ENCODE measurements at regions not wholly inside any gene's neighbourhood (a gene's known extent, or its start where the extent isn't known, plus 50 kb on each side); places are given as distances from the start of the nearest gene placed in this dataset.

GRCh38 chr3:17985658-17986347 is 243.4 kb upstream of the TBC1D5 start:
- H3K27me3 Mint-ChIP-seq (ENCODE audit: low read depth): peaks cover 11% of the 10 kb centered on the region
- ATAC-seq (replicated peaks in 1 of 2): no peak
- no peak overlapping the region for H3K27ac Mint-ChIP-seq
- no peaks in the 10 kb centered on the region for H3K36me3 Mint-ChIP-seq (ENCODE audit: insufficient read depth in 2 of 2)
- no peak overlapping the region for H3K4me3 Mint-ChIP-seq
- no peak for DNase-seq
- H3K9me3 Mint-ChIP-seq: no peaks in the 10 kb centered on the region
- H3K4me1 Mint-ChIP-seq (ENCODE audit: low read depth): no peaks in the 10 kb centered on the region

GRCh38 chr3:17983106-17983505 is 240.7 kb upstream of the TBC1D5 start:
- Mint-ChIP-seq H3K9me3 (no peaks in the 10 kb centered on the region), H3K4me3 (no peak overlapping the region), H3K27me3 (ENCODE audit: low read depth) (peaks cover 20% of the 10 kb centered on the region), H3K4me1 (ENCODE audit: low read depth) (no peaks in the 10 kb centered on the region), H3K27ac (no peak overlapping the region), H3K36me3 (ENCODE audit: insufficient read depth in 2 of 2) (no peaks in the 10 kb centered on the region)
- no peak for DNase-seq
- ATAC-seq (replicated peaks in 1 of 2): no peak

GRCh38 chr3:17982211-17982880 is 239.9 kb upstream of the TBC1D5 start:
- ATAC-seq (replicated peaks in 1 of 2) (no peak), DNase-seq (no peak)
- Mint-ChIP-seq H3K4me3 (no peak overlapping the region), H3K4me1 (ENCODE audit: low read depth) (no peaks in the 10 kb centered on the region), H3K9me3 (no peaks in the 10 kb centered on the region), H3K27ac (no peak overlapping the region), H3K27me3 (ENCODE audit: low read depth) (peaks cover 20% of the 10 kb centered on the region), H3K36me3 (ENCODE audit: insufficient read depth in 2 of 2) (no peaks in the 10 kb centered on the region)

- Mint-ChIP-seq H3K27ac (no peak overlapping the region), H3K4me3 (no peak overlapping the region), H3K9me3 (no peaks in the 10 kb centered on the region), H3K36me3 (ENCODE audit: insufficient read depth in 2 of 2) (no peaks in the 10 kb centered on the region), H3K27me3 (ENCODE audit: low read depth) (peaks cover 20% of the 10 kb centered on the region), H3K4me1 (ENCODE audit: low read depth) (no peaks in the 10 kb centered on the region)
- ATAC-seq (replicated peaks in 1 of 2): no peak
- no peak for DNase-seq
These were observed 238.4 kb upstream of the TBC1D5 start for GRCh38 chr3:17980863-17981262.

- H3K4me1 Mint-ChIP-seq (ENCODE audit: low read depth): no peaks in the 10 kb centered on the region
- H3K36me3 Mint-ChIP-seq (ENCODE audit: insufficient read depth in 2 of 2): no peaks in the 10 kb centered on the region
- peaks cover 20% of the 10 kb centered on the region for H3K27me3 Mint-ChIP-seq (ENCODE audit: low read depth)
- DNase-seq: no peak
- H3K27ac Mint-ChIP-seq: no peak overlapping the region
- no peak overlapping the region for H3K4me3 Mint-ChIP-seq
- ATAC-seq (replicated peaks in 1 of 2): no peak
- H3K9me3 Mint-ChIP-seq: no peaks in the 10 kb centered on the region
These were observed 237.5 kb upstream of the TBC1D5 start for GRCh38 chr3:17979911-17980310.

GRCh38 chr3:17979252-17979651 is 236.8 kb upstream of the TBC1D5 start:
- Mint-ChIP-seq H3K36me3 (ENCODE audit: insufficient read depth in 2 of 2) (no peaks in the 10 kb centered on the region), H3K4me1 (ENCODE audit: low read depth) (no peaks in the 10 kb centered on the region), H3K27ac (no peak overlapping the region), H3K9me3 (no peaks in the 10 kb centered on the region), H3K27me3 (ENCODE audit: low read depth) (peaks cover 20% of the 10 kb centered on the region), H3K4me3 (no peak overlapping the region)
- ATAC-seq (replicated peaks in 1 of 2) (no peak), DNase-seq (no peak)

GRCh38 chr3:17974206-17974841 is 231.9 kb upstream of the TBC1D5 start:
- Mint-ChIP-seq H3K4me1 (ENCODE audit: low read depth) (no peaks in the 10 kb centered on the region), H3K4me3 (no peak overlapping the region), H3K27ac (no peak overlapping the region), H3K9me3 (no peaks in the 10 kb centered on the region), H3K27me3 (ENCODE audit: low read depth) (no peaks in the 10 kb centered on the region), H3K36me3 (ENCODE audit: insufficient read depth in 2 of 2) (no peaks in the 10 kb centered on the region)
- ATAC-seq (replicated peaks in 1 of 2) (no peak), DNase-seq (no peak)

- no peaks in the 10 kb centered on the region for H3K9me3 Mint-ChIP-seq
- no peaks in the 10 kb centered on the region for H3K27me3 Mint-ChIP-seq (ENCODE audit: low read depth)
- ATAC-seq (replicated peaks in 1 of 2): no peak
- H3K27ac Mint-ChIP-seq: no peak overlapping the region
- no peaks in the 10 kb centered on the region for H3K4me1 Mint-ChIP-seq (ENCODE audit: low read depth)
- no peaks in the 10 kb centered on the region for H3K36me3 Mint-ChIP-seq (ENCODE audit: insufficient read depth in 2 of 2)
- H3K4me3 Mint-ChIP-seq: no peak overlapping the region
- DNase-seq: no peak
These were observed 230.8 kb upstream of the TBC1D5 start for GRCh38 chr3:17972959-17973906.

- DNase-seq: no peak
- H3K9me3 Mint-ChIP-seq: no peaks in the 10 kb centered on the region
- no peak for ATAC-seq (replicated peaks in 1 of 2)
- no peak overlapping the region for H3K4me3 Mint-ChIP-seq
- no peaks in the 10 kb centered on the region for H3K4me1 Mint-ChIP-seq (ENCODE audit: low read depth)
- H3K36me3 Mint-ChIP-seq (ENCODE audit: insufficient read depth in 2 of 2): no peaks in the 10 kb centered on the region
- no peak overlapping the region for H3K27ac Mint-ChIP-seq
- no peaks in the 10 kb centered on the region for H3K27me3 Mint-ChIP-seq (ENCODE audit: low read depth)
These were observed 230.0 kb upstream of the TBC1D5 start for GRCh38 chr3:17972476-17972875.

- no peaks in the 10 kb centered on the region for H3K36me3 Mint-ChIP-seq (ENCODE audit: insufficient read depth in 2 of 2)
These were observed 229.6 kb upstream of the TBC1D5 start for GRCh38 chr3:17972030-17972429.

GRCh38 chr3:17969985-17970568 is 227.6 kb upstream of the TBC1D5 start:
- no peaks in the 10 kb centered on the region for H3K4me1 Mint-ChIP-seq (ENCODE audit: low read depth)
- no peaks in the 10 kb centered on the region for H3K36me3 Mint-ChIP-seq (ENCODE audit: insufficient read depth in 2 of 2)
- no peak overlapping the region for H3K27ac Mint-ChIP-seq
- no peak for DNase-seq
- no peak overlapping the region for H3K4me3 Mint-ChIP-seq
- no peak for ATAC-seq (replicated peaks in 1 of 2)
- H3K27me3 Mint-ChIP-seq (ENCODE audit: low read depth): no peaks in the 10 kb centered on the region
- no peaks in the 10 kb centered on the region for H3K9me3 Mint-ChIP-seq

More at GRCh38 chr3:17972030-17972429, 229.6 kb upstream of the TBC1D5 start:
- no peak for ATAC-seq (replicated peaks in 1 of 2)
- Mint-ChIP-seq H3K4me3 (no peak overlapping the region), H3K4me1 (ENCODE audit: low read depth) (no peaks in the 10 kb centered on the region), H3K9me3 (no peaks in the 10 kb centered on the region), H3K27ac (no peak overlapping the region), H3K27me3 (ENCODE audit: low read depth) (no peaks in the 10 kb centered on the region)
- DNase-seq: no peak

- no peak overlapping the region for H3K4me3 Mint-ChIP-seq
- no peaks in the 10 kb centered on the region for H3K36me3 Mint-ChIP-seq (ENCODE audit: insufficient read depth in 2 of 2)
- no peaks in the 10 kb centered on the region for H3K9me3 Mint-ChIP-seq
- ATAC-seq (replicated peaks in 1 of 2) (no peak), DNase-seq (no peak)
- peaks cover 3% of the 10 kb centered on the region for H3K4me1 Mint-ChIP-seq (ENCODE audit: low read depth)
- no peaks in the 10 kb centered on the region for H3K27me3 Mint-ChIP-seq (ENCODE audit: low read depth)
- no peak overlapping the region for H3K27ac Mint-ChIP-seq
These were observed 226.8 kb upstream of the TBC1D5 start for GRCh38 chr3:17969244-17969643.

Measured in activated T-cell treated with anti-CD3 and anti-CD28 coated beads, Interleukin-2, amount 50 U/mL, for 72 hours (primary cell).